ENCODE measurements at regions not wholly inside any gene's neighbourhood (a gene's known extent, or its start where the extent isn't known, plus 50 kb on each side); places are given as distances from the start of the nearest gene placed in this dataset.

DNA sequence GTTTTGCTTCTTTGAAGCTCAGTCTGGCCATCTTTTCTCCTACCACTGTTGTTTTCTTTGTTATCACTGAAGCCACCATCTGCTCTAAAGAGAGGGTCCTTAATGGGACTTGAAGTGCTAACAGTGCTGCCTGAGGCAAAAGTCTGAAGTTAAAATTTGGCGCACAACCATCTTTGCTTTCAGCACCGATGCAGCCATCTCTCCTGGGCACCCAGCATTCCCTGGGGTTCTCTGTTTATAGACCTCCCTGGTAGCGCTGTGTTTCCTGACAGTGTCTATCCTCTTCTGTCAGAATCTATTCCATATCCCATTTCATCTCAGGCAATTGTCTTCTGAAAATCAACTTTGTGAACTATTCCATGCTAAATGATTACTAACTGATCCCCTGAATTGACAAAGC, 491.5 kb upstream of the MPDZ start:
- TF ChIP-seq, protein P1, sequence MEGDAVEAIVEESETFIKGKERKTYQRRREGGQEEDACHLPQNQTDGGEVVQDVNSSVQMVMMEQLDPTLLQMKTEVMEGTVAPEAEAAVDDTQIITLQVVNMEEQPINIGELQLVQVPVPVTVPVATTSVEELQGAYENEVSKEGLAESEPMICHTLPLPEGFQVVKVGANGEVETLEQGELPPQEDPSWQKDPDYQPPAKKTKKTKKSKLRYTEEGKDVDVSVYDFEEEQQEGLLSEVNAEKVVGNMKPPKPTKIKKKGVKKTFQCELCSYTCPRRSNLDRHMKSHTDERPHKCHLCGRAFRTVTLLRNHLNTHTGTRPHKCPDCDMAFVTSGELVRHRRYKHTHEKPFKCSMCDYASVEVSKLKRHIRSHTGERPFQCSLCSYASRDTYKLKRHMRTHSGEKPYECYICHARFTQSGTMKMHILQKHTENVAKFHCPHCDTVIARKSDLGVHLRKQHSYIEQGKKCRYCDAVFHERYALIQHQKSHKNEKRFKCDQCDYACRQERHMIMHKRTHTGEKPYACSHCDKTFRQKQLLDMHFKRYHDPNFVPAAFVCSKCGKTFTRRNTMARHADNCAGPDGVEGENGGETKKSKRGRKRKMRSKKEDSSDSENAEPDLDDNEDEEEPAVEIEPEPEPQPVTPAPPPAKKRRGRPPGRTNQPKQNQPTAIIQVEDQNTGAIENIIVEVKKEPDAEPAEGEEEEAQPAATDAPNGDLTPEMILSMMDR (IDR thresholded peaks at IDR 0.05; ENCODE audit: insufficient read depth, low read length, poor library complexity, severe bottlenecking), result no peak
- DNase-seq (ENCODE audit: extremely low read depth, insufficient read length), result no peak
- Histone ChIP-seq H3K36me3 (ENCODE audit: control insufficient read depth, insufficient read depth, low read length) (no peaks in the 10 kb centered on the region), H3K4me3 (replicated peaks; ENCODE audit: low read depth, low read length) (no peak overlapping the region), H3K27me3 (replicated peaks; ENCODE audit: control insufficient read depth, insufficient read depth, low read length) (no peaks in the 10 kb centered on the region)

DNA sequence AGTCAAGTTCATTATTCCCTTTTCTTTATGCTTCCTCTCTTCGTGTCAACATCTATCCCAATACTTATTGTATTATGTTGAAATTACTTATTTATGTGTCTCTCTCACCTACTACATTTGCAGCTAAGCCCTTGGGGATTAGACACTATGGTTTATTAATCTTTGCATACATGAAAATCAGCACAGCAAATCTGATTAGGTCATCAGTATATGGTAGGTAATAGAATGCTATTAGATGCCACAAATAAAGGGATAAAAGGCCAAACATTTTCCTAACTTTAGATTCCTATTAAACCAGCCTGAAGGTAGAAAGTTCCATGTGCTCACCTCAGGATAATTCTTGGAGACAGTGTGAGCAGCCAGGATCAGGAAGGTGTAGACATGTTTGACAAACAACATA, 490.1 kb upstream of the MPDZ start:
- no peak for DNase-seq (ENCODE audit: extremely low read depth, insufficient read length)
- TF ChIP-seq, protein P1 (IDR thresholded peaks at IDR 0.05; ENCODE audit: insufficient read depth, low read length, poor library complexity, severe bottlenecking), result no peak

DNA sequence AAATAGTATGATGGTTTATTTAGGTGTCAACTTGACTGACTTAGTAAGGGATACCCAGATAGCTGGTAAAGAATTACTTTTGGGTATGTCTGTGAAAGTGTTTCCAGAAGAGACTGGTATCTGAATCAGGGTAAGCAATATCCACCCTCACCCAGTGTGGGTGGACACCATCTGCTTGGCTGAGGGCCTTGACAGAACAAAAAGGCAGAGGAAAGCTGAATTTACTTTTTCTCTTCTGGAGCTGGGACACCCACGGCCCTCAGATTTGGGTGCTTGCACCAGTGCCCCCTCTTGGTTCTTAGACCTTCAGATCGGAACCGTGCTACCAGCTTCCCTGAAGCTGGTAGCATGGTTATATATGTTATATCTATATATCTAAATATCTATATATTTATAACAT, 489.5 kb upstream of the MPDZ start:
- TF ChIP-seq, protein P1 (IDR thresholded peaks at IDR 0.05; ENCODE audit: insufficient read depth, low read length, poor library complexity, severe bottlenecking), result no peak
- Histone ChIP-seq H3K27me3 (replicated peaks; ENCODE audit: control insufficient read depth, insufficient read depth, low read length) (no peaks in the 10 kb centered on the region), H3K36me3 (ENCODE audit: control insufficient read depth, insufficient read depth, low read length) (no peaks in the 10 kb centered on the region), H3K4me3 (replicated peaks; ENCODE audit: low read depth, low read length) (no peak overlapping the region)
- no peak for DNase-seq (ENCODE audit: extremely low read depth, insufficient read length)

More for the DNA sequence above, 490.1 kb upstream of the MPDZ start:
- Histone ChIP-seq H3K27me3 (replicated peaks; ENCODE audit: control insufficient read depth, insufficient read depth, low read length) (no peaks in the 10 kb centered on the region), H3K4me3 (replicated peaks; ENCODE audit: low read depth, low read length) (no peak overlapping the region), H3K36me3 (ENCODE audit: control insufficient read depth, insufficient read depth, low read length) (no peaks in the 10 kb centered on the region)

DNA sequence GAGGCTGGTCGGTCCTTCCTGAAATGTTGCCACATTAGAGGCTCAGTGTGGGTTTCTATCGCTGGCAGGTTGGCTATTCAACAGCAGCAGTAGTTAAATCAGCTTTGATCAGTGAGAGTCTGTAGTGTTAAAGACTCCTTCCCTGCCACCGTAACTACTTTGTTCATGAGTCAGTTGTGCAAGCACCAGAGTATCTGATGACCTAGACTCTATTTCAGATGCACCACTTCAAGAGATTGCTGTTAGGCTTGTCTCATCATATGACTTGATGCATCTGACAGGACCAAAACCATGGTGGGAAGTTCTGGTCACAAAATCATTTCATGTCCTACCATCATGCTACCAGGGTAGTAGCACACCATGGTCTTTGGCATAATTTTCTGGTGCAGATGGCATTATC, 482.7 kb upstream of the MPDZ start:
- no peak for DNase-seq (ENCODE audit: extremely low read depth, insufficient read length)
- TF ChIP-seq, protein P1 (IDR thresholded peaks at IDR 0.05; ENCODE audit: insufficient read depth, low read length, poor library complexity, severe bottlenecking), result no peak
- Histone ChIP-seq H3K4me3 (replicated peaks; ENCODE audit: low read depth, low read length) (no peak overlapping the region), H3K27me3 (replicated peaks; ENCODE audit: control insufficient read depth, insufficient read depth, low read length) (no peaks in the 10 kb centered on the region), H3K36me3 (ENCODE audit: control insufficient read depth, insufficient read depth, low read length) (no peaks in the 10 kb centered on the region)

DNA sequence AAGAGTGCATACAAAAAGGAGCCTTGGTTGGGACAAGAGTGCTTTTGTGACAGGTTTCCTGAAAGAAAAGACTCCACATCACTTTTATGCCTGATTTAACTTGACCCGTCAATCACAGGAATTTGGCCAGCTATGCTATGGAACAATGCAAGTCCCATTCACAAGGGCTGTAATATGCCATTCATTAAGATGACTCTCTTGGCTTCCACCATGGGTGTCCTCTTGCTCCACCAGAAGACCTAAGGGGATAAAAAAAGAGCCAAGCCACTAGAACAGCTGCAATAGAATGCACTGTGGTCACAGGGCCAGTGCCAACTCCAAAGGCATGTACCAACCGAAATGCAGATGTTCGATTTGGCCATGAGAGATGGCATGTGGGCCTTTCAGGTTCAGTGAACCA, 480.1 kb upstream of the MPDZ start:
- Histone ChIP-seq H3K27me3 (replicated peaks; ENCODE audit: control insufficient read depth, insufficient read depth, low read length) (no peaks in the 10 kb centered on the region), H3K36me3 (ENCODE audit: control insufficient read depth, insufficient read depth, low read length) (no peaks in the 10 kb centered on the region), H3K4me3 (replicated peaks; ENCODE audit: low read depth, low read length) (no peak overlapping the region)
- DNase-seq (ENCODE audit: extremely low read depth, insufficient read length), result no peak
- TF ChIP-seq, protein P1 (IDR thresholded peaks at IDR 0.05; ENCODE audit: insufficient read depth, low read length, poor library complexity, severe bottlenecking), result no peak

DNA sequence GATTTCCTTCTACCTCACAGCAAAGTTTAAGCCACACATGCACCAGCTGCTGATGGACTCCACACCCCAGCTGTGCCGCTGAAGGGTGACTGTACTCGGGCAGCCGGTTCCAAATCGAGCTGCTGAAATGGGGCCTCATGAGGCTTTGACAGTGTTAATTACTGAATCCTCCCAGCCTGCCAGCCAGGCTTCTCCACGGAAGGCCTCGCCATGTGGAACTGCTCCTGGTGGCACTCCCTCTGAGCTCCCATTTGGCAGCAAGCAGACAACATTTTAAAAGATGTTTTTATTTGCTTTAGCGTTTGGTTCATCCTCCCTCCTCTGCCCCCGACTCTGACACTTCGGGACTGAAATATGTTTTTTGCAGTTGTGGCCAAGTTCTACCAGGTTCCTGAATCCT, 479.4 kb upstream of the MPDZ start:
- H3K36me3 ChIP-seq (ENCODE audit: control insufficient read depth, insufficient read depth, low read length), result no peaks in the 10 kb centered on the region
- DNase-seq (ENCODE audit: extremely low read depth, insufficient read length), result no peak
- TF ChIP-seq, protein P1 (IDR thresholded peaks at IDR 0.05; ENCODE audit: insufficient read depth, low read length, poor library complexity, severe bottlenecking), result no peak
- H3K27me3 ChIP-seq (replicated peaks; ENCODE audit: control insufficient read depth, insufficient read depth, low read length), result no peaks in the 10 kb centered on the region
- H3K4me3 ChIP-seq (replicated peaks; ENCODE audit: low read depth, low read length), result no peak overlapping the region
